Endothelial cell of umbilical vein (primary cell): ENCODE measurements at regions not wholly inside any gene's neighbourhood (a gene's known extent, or its start where the extent isn't known, plus 50 kb on each side); places are given as distances from the start of the nearest gene placed in this dataset.

Experiments
- BruUV-seq: library from RNA; stranded (reverse); fragments of 400-500 nt; replicated peaks from 2 replicates; lab custom pipeline; 2021; lab: Mats Ljungman, UMichigan
- CTCF ChIA-PET: fragments of 300-600, 350-600 bp; sonication (Branson Sonifier 250); formaldehyde crosslinking; loops from one replicate; lab custom pipeline; 2021; ENCODE audit warnings: antibody characterized with exemption, inconsistent platforms; lab: Charles Lee
- POLR2A ChIA-PET: fragments of 300-600, 350-600 bp; sonication (Branson Sonifier 250); formaldehyde crosslinking; loops from one replicate; lab custom pipeline; 2021; ENCODE audit warnings: antibody characterized with exemption, inconsistent platforms; lab: Charles Lee
- DNase-seq: peaks from one replicate; pipeline ENCODE4 v3.0.0-alpha.2; 2011; ENCODE audit warnings: low read depth, low spot score
- FAIRE-seq: peaks from 2 replicates; lab custom pipeline; 2011; peaks lifted over from hg19 to GRCh38; lab: Jason Lieb, UNC
- H2AFZ ChIP-seq: 2 replicates; pipeline ENCODE4 v1.6.0; 2012; ENCODE audit warnings: low read depth, low read length, control low read depth, inconsistent platforms
- H3K27ac ChIP-seq: 2 replicates; pipeline ENCODE4 v1.5.1; 2011; ENCODE audit warnings: low read depth, mild to moderate bottlenecking, control low read depth, low read length, moderate library complexity; ENCODE audit not compliant: insufficient read depth
- H3K27me3 ChIP-seq, 2 experiments: 2 replicates each; pipeline versions ENCODE4 v1.6.0 to v1.6.1; 2011; ENCODE audit warnings: low read length in 2 of 2, mixed read lengths in 1 of 2; ENCODE audit not compliant: control insufficient read depth in 2 of 2, insufficient read depth in 2 of 2
- H3K36me3 ChIP-seq, 2 experiments: 2 replicates in 1 of 2; 3 replicates in 1 of 2; pipeline ENCODE4 v1.5.1; 2011; ENCODE audit warnings: low read length in 2 of 2, mild to moderate bottlenecking in 1 of 2, moderate library complexity in 1 of 2; ENCODE audit not compliant: control insufficient read depth in 2 of 2, insufficient read depth in 2 of 2; ENCODE audit errors: extremely low read depth in 1 of 2
- H3K4me1 ChIP-seq: 3 replicates; pipeline ENCODE4 v1.5.1; 2011; ENCODE audit warnings: mild to moderate bottlenecking, low read length; ENCODE audit not compliant: control insufficient read depth, insufficient read depth; ENCODE audit errors: extremely low read depth
- H3K4me2 ChIP-seq: 2 replicates; pipeline ENCODE4 v1.6.1; 2011; ENCODE audit warnings: low read length, control low read depth, mixed read lengths; ENCODE audit not compliant: insufficient read depth
- H3K4me3 ChIP-seq, 3 experiments: fragments of 200-600 bp in 1 of 3; sonication (generic), shearing (Covaris generic) in 1 of 3; replicated peaks in 1 of 3; 2 replicates each; pipeline ENCODE4 v1.5.1; 2011 to 2016; ENCODE audit warnings: control low read depth in 3 of 3, low read length in 3 of 3, mild to moderate bottlenecking in 2 of 3, inconsistent platforms in 1 of 3, low read depth in 1 of 3, moderate library complexity in 1 of 3; ENCODE audit not compliant: insufficient read depth in 1 of 3
- H3K79me2 ChIP-seq: 2 replicates; pipeline ENCODE4 v1.6.0; 2012; ENCODE audit warnings: low read length, inconsistent platforms; ENCODE audit not compliant: control insufficient read depth, insufficient read depth
- H3K9ac ChIP-seq: replicated peaks from 2 replicates; pipeline ENCODE3; 2011; ENCODE audit warnings: low read length, control low read depth; ENCODE audit not compliant: insufficient read depth; ENCODE audit errors: extremely low read depth
- H3K9me1 ChIP-seq: replicated peaks from 3 replicates; pipeline ENCODE4 v1.6.0; 2011; ENCODE audit warnings: mild to moderate bottlenecking, low read length; ENCODE audit not compliant: control insufficient read depth, insufficient read depth; ENCODE audit errors: extremely low read depth
- H3K9me3 ChIP-seq: replicated peaks from 2 replicates; pipeline ENCODE4 v1.5.1; 2012; ENCODE audit warnings: low read length, inconsistent platforms; ENCODE audit not compliant: control insufficient read depth, insufficient read depth
- H4K20me1 ChIP-seq: replicated peaks from 2 replicates; pipeline ENCODE3; 2011; ENCODE audit warnings: mild to moderate bottlenecking, low read length; ENCODE audit not compliant: control insufficient read depth, insufficient read depth; ENCODE audit errors: extremely low read depth
- FOS ChIP-seq: IDR thresholded peaks from 2 replicates; pipeline ENCODE4 v1.6.1; 2011; ENCODE audit warnings: mild to moderate bottlenecking, low read length, moderate library complexity, borderline replicate concordance; ENCODE audit not compliant: insufficient read depth
- JUN ChIP-seq: IDR thresholded peaks from 2 replicates; pipeline ENCODE4 v1.6.1; 2011; ENCODE audit warnings: borderline replicate concordance, low read depth; ENCODE audit not compliant: insufficient read length, insufficient read depth
- POLR2A ChIP-seq: IDR thresholded peaks from 2 replicates; pipeline ENCODE4 v1.6.1; 2012; ENCODE audit warnings: low read depth, mild to moderate bottlenecking, control low read depth, low read length
- dilution Hi-C: fragments of 300-500 bp; cut with MboI; formaldehyde crosslinking; loops from one replicate; pipeline ENCODE4 v1.15.0; 2019; ENCODE audit warnings: low sequenced_read_pairs; ENCODE audit not compliant: extremely low pct_ligation_motif_present
- intact Hi-C: fragments of 100-400 bp; cut with micrococcal nuclease; formaldehyde crosslinking; loops from one replicate; pipeline ENCODE4 v1.10.0; 2022
- TF ChIP-seq, protein P1 (sequence below), 2 donors: IDR thresholded peaks; 1 replicate in 1 of 2; 2 replicates in 1 of 2; pipeline ENCODE4 v1.5.1; 2011; ENCODE audit warnings: low read length in 2 of 2, mild to moderate bottlenecking in 2 of 2, moderate library complexity in 2 of 2, control low read depth in 1 of 2, inconsistent platforms in 1 of 2, low read depth in 1 of 2; ENCODE audit not compliant: insufficient read depth in 1 of 2; ENCODE audit errors: extremely low read depth in 1 of 2

- DNase-seq (no peak), FAIRE-seq (no peak)
- no peak overlapping the region for H3K27ac ChIP-seq
- no peaks in the 10 kb centered on the region for H4K20me1 ChIP-seq
- peaks cover 7 to 11% of the 10 kb centered on the region in 2 experiments for H3K27me3 ChIP-seq
- ChIA-PET POLR2A (no interaction called here), CTCF (interaction anchor here (0.7 to 2.4 kb wide), 3 partner anchors 10 to 80 kb away, joined by 3 to 11 read pairs (median 9); partner anchors contain the start of gene SCG2)
- dilution Hi-C loops: no loop called here
- BruUV-seq: no TSS peak
- H3K9me1 ChIP-seq: no peaks in the 10 kb centered on the region
- H3K9me3 ChIP-seq: no peaks in the 10 kb centered on the region
- intact Hi-C loops: no loop called here
- no peak overlapping the region for H3K9ac ChIP-seq
- H3K4me3 ChIP-seq: no peak overlapping the region
- H3K36me3 ChIP-seq: no peaks in the 10 kb centered on the region
- H3K4me2 ChIP-seq: no peak overlapping the region
- TF ChIP-seq POLR2A: no peak
- H3K79me2 ChIP-seq: no peaks in the 10 kb centered on the region
- H3K4me1 ChIP-seq: no peaks in the 10 kb centered on the region
- H2AFZ ChIP-seq: no peak overlapping the region
Measured at GRCh38 chr2:223538920-223539440, 63.2 kb downstream of the SCG2 start.

DNA sequence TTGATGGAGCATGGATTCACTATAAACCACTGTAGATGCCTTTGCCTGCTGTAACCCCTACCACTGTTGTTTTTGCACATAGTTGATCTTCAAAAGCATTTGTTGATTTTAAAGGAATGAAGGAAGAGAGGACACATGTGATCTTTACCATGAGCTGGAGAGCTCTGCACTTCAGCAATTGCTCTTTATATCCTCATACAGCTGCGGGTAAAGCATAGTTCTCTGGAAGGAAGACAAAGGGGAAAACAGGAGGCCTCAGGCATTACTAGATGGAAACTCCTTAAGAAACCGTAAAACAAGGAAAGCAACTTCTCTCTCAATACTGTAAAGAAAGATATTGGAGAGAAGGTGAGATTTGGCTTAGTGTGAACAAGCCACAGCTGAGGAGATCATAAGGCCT, 60.6 kb downstream of the SCG2 start:
- Histone ChIP-seq H3K4me1 (no peaks in the 10 kb centered on the region), H3K4me3 (no peak overlapping the region), H3K9me3 (no peaks in the 10 kb centered on the region), H3K79me2 (no peaks in the 10 kb centered on the region), H3K27me3 (peaks cover 7 to 11% of the 10 kb centered on the region in 2 experiments), H3K9ac (no peak overlapping the region), H4K20me1 (no peaks in the 10 kb centered on the region), H3K36me3 (no peaks in the 10 kb centered on the region), H3K9me1 (no peaks in the 10 kb centered on the region), H3K27ac (no peak overlapping the region), H2AFZ (no peak overlapping the region), H3K4me2 (no peak overlapping the region)
- dilution Hi-C loops (no loop called here), intact Hi-C loops (no loop called here)
- DNase-seq (no peak), FAIRE-seq (no peak)
- ChIA-PET POLR2A (no interaction called here), CTCF (interaction anchor here (1.5 kb wide), 1 partner anchor 82 kb away, joined by 3 read pairs; no protein-coding TSS in a partner anchor)
- BruUV-seq: no TSS peak
- no peak for TF ChIP-seq FOS
- TF ChIP-seq JUN: no peak
- TF ChIP-seq, protein P1, sequence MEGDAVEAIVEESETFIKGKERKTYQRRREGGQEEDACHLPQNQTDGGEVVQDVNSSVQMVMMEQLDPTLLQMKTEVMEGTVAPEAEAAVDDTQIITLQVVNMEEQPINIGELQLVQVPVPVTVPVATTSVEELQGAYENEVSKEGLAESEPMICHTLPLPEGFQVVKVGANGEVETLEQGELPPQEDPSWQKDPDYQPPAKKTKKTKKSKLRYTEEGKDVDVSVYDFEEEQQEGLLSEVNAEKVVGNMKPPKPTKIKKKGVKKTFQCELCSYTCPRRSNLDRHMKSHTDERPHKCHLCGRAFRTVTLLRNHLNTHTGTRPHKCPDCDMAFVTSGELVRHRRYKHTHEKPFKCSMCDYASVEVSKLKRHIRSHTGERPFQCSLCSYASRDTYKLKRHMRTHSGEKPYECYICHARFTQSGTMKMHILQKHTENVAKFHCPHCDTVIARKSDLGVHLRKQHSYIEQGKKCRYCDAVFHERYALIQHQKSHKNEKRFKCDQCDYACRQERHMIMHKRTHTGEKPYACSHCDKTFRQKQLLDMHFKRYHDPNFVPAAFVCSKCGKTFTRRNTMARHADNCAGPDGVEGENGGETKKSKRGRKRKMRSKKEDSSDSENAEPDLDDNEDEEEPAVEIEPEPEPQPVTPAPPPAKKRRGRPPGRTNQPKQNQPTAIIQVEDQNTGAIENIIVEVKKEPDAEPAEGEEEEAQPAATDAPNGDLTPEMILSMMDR (IDR thresholded peaks at IDR 0.05; ENCODE audit: extremely low read depth in 1 of 2, insufficient read depth in 1 of 2, low read depth in 1 of 2, low read length in 2 of 2): no peak
